WERI-Rb-1 (cell line): ENCODE measurements at regions not wholly inside any gene's neighbourhood (a gene's known extent, or its start where the extent isn't known, plus 50 kb on each side); places are given as distances from the start of the nearest gene placed in this dataset.

Experiments
- DNase-seq: peaks from one replicate; pipeline ENCODE4 v3.0.0-alpha.2; 2020
- H3K27ac ChIP-seq: fragments of 250-450 bp; sonication (Bioruptor Pico); 2 replicates; pipeline ENCODE4 v1.5.1; 2020; ENCODE audit warnings: mild to moderate bottlenecking, moderate library complexity
- H3K27me3 ChIP-seq: fragments of 250-450 bp; sonication (Bioruptor Pico); 2 replicates; pipeline ENCODE4 v1.5.1; 2021; ENCODE audit warnings: mild to moderate bottlenecking, low read depth, moderate library complexity; ENCODE audit not compliant: insufficient read depth, severe bottlenecking
- H3K36me3 ChIP-seq: fragments of 250-450 bp; sonication (Bioruptor Pico); 2 replicates; pipeline ENCODE4 v1.5.1; 2020; ENCODE audit warnings: mild to moderate bottlenecking, moderate library complexity
- H3K4me3 ChIP-seq: 2 replicates; pipeline ENCODE4 v1.5.1; 2011; ENCODE audit warnings: low read depth, mild to moderate bottlenecking, control low read depth, low read length
- H3K9me3 ChIP-seq: fragments of 250-450 bp; sonication (Bioruptor Pico); 2 replicates; pipeline ENCODE4 v1.5.1; 2021; ENCODE audit warnings: mild to moderate bottlenecking, moderate library complexity; ENCODE audit not compliant: severe bottlenecking
- TF ChIP-seq, protein P1 (sequence below): IDR thresholded peaks from 2 replicates; pipeline ENCODE4 v1.5.1; 2011; ENCODE audit warnings: low read depth, mild to moderate bottlenecking, control low read depth, inconsistent platforms, low read length

- H3K27ac ChIP-seq = no peak overlapping the region
- DNase-seq = no peak
These were observed 236.3 kb downstream of the FOXD2 start for GRCh38 chr1:47674189-47674588.

DNA sequence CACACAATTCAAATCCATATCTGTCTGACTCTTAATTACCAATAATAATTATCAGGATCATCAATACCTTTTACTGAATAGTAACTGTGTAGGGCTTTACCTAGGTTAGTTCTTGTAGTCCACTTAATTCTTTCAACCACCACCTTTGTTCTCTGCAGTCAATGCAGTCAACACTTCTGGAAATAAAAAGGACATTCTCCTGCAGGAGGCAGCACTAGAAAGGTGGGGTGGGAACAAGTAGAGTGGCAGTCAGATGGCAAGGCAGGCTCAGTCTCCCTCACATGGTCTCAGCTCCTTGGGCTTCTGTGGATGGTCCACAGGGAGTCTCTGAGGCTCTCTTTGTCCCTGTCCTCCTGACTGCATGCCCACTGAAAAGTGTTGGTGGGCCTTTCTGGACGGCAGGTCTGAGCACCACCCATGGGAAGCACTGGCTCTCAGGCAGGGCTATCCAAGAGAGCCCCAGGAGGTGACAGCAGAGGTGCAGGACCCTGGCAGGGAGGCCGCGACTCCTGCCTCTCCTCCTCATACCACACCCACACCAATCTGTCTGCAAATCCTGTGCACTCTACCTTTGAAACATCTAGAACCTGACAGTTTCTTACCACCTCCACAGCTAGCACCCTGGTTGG lies 237.3 kb downstream of the FOXD2 start:
- Histone ChIP-seq H3K9me3 (peaks cover 3% of the 10 kb centered on the region), H3K27ac (no peak overlapping the region), H3K4me3 (no peak overlapping the region), H3K27me3 (no peaks in the 10 kb centered on the region), H3K36me3 (no peaks in the 10 kb centered on the region)
- TF ChIP-seq, protein P1, sequence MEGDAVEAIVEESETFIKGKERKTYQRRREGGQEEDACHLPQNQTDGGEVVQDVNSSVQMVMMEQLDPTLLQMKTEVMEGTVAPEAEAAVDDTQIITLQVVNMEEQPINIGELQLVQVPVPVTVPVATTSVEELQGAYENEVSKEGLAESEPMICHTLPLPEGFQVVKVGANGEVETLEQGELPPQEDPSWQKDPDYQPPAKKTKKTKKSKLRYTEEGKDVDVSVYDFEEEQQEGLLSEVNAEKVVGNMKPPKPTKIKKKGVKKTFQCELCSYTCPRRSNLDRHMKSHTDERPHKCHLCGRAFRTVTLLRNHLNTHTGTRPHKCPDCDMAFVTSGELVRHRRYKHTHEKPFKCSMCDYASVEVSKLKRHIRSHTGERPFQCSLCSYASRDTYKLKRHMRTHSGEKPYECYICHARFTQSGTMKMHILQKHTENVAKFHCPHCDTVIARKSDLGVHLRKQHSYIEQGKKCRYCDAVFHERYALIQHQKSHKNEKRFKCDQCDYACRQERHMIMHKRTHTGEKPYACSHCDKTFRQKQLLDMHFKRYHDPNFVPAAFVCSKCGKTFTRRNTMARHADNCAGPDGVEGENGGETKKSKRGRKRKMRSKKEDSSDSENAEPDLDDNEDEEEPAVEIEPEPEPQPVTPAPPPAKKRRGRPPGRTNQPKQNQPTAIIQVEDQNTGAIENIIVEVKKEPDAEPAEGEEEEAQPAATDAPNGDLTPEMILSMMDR = no peak
- DNase-seq = no peak

More at GRCh38 chr1:47674189-47674588, 236.3 kb downstream of the FOXD2 start:
- no peaks in the 10 kb centered on the region for H3K36me3 ChIP-seq
- peaks cover 3% of the 10 kb centered on the region for H3K9me3 ChIP-seq
- TF ChIP-seq, protein P1 = no peak
- no peaks in the 10 kb centered on the region for H3K27me3 ChIP-seq
- H3K4me3 ChIP-seq = no peak overlapping the region

- DNase-seq = no peak
- no peak overlapping the region for H3K27ac ChIP-seq
- peaks cover 3% of the 10 kb centered on the region for H3K9me3 ChIP-seq
- no peak overlapping the region for H3K4me3 ChIP-seq
- no peaks in the 10 kb centered on the region for H3K27me3 ChIP-seq
- no peaks in the 10 kb centered on the region for H3K36me3 ChIP-seq
- TF ChIP-seq, protein P1 = no peak
These were observed 237.9 kb downstream of the FOXD2 start for GRCh38 chr1:47675721-47676120.

- no peak overlapping the region for H3K4me3 ChIP-seq
- H3K27ac ChIP-seq = no peak overlapping the region
- DNase-seq = no peak
- TF ChIP-seq, protein P1 = no peak
- peaks cover 3% of the 10 kb centered on the region for H3K9me3 ChIP-seq
- H3K27me3 ChIP-seq = no peaks in the 10 kb centered on the region
- no peaks in the 10 kb centered on the region for H3K36me3 ChIP-seq
These were observed 238.6 kb downstream of the FOXD2 start for GRCh38 chr1:47676311-47677054.

DNA sequence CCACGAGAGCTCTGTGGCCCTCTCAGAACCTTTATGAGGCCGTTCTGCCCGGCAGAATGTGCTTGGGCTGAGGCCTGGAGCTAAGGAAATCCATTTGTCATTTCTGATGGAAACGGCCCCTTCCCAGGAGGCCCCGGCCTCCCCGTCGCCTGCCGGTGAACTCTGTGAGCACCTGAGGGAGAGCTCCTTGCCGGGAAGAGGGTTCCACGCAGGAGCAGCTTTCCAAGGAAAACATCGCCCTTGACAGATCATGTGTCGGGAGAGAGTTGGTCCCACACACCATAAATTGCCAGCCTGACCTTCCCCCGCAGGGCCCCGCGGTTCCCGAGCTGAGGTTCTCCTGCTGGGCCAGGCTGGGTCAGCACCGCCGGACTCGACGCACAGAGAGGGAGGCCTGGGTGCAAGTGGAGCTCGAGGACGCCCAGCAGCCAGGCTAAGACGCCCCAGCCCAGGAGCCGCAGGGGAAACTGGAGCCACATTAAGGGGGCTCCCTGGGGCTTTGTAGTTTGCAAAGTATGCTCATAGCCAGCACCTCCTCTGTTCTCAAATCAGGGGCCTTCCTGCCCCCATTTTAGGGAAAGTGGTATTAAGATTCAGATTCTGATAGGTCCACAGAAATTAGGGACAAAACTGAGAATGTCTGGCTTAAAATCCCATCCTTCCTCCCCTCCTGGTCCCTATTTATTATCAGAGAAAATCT lies 239.5 kb downstream of the FOXD2 start:
- TF ChIP-seq, protein P1 = no peak
- no peak for DNase-seq
- Histone ChIP-seq H3K27me3 (no peaks in the 10 kb centered on the region), H3K9me3 (peaks cover 3% of the 10 kb centered on the region), H3K4me3 (no peak overlapping the region), H3K27ac (no peak overlapping the region), H3K36me3 (no peaks in the 10 kb centered on the region)
